ENCODE measurements at regions not wholly inside any gene's neighbourhood (a gene's known extent, or its start where the extent isn't known, plus 50 kb on each side); places are given as distances from the start of the nearest gene placed in this dataset.

DNA sequence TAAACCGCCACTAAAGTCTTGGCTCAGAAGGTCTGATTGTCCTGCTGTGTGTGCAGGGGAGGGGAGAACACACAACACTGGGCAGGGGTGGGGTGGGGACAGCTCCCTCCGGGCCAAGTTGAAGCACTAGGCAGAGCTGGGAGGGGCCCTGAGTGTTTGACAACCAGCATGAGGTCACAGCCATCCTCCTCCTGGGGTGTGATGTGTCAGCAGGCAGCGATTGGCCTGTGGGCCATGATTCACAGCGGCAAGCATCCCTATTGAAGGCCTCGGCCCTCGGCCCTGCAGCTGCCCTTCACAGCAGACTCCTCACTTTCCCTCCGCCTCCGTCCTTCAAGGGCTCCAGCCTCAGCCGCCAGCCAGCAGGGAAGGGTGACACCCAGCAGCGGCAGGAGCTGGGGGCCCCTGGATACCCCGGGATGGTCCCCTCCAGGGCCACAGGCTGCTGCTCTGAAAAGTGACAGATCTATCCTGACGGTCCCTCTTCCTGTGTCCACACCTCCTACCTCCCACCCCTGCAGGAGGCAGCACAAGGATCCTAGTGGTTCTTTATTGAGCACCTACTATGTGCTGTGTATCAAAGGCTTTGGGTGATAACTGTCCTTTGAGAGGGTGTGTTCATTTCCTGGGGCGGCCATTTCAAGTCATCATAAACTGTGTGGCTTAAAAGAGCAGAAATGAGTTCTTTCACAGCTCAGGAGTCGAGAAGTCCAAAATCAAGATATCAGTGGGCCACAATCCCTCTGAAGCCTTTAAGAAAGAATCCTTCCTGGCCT, 66.0 kb upstream of the SLC25A33 start:
- CTCF ChIA-PET, result no interaction called here
- no peaks in the 10 kb centered on the region for H3K36me3 Mint-ChIP-seq (ENCODE audit: low read depth)
- no peak overlapping the region for H3K4me3 Mint-ChIP-seq
- H3K27ac Mint-ChIP-seq, result no peak overlapping the region
- no peaks in the 10 kb centered on the region for H3K4me1 Mint-ChIP-seq (ENCODE audit: low read depth)
- no peak for DNase-seq
- no peak for ATAC-seq
- POLR2A ChIA-PET, result no interaction called here
- no peaks in the 10 kb centered on the region for H3K9me3 Mint-ChIP-seq (ENCODE audit: insufficient read depth)
- H3K27me3 Mint-ChIP-seq (ENCODE audit: low read depth), result peaks cover 2% of the 10 kb centered on the region

- no peak for ATAC-seq
- CTCF ChIA-PET, result no interaction called here
- H3K4me3 Mint-ChIP-seq, result no peak overlapping the region
- no peaks in the 10 kb centered on the region for H3K9me3 Mint-ChIP-seq (ENCODE audit: insufficient read depth)
- no peak overlapping the region for H3K27ac Mint-ChIP-seq
- DNase-seq, result no peak
- H3K36me3 Mint-ChIP-seq (ENCODE audit: low read depth), result no peaks in the 10 kb centered on the region
- H3K4me1 Mint-ChIP-seq (ENCODE audit: low read depth), result no peaks in the 10 kb centered on the region
- POLR2A ChIA-PET, result no interaction called here
- H3K27me3 Mint-ChIP-seq (ENCODE audit: low read depth), result peaks cover 5% of the 10 kb centered on the region
These were observed 64.1 kb upstream of the SLC25A33 start for GRCh38 chr1:9475061-9475627.

DNA sequence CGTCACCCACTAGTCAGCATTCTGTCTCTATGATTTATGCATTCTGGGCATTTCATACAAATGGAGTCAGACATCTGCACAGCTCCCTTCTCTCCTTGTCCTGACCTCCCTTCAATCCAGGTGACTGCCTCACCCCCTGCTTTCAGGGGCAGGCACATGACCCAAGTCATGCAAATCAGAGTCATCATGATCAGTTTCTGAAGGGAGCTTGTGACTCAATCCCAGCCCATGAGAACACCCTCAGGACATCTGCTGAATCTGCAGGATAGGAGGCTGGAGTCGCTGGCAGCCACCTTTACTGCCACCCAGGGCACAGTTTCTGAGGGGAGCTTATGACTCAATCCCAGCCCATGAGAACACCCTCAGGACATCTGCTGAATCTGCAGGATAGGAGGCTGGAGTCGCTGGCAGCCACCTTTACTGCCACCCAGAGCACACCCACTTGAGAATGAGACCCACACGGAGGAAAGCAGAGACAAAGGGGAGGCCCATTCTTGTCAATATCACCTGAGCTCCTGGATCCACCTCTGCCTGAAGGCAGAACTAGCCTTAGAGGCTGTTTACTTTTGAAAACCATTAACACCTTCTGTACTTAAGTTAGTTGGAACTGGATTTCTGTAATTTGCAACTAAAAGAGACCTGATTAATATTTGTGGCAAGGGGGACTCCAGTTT, 62.3 kb upstream of the SLC25A33 start:
- no peak overlapping the region for H3K4me3 Mint-ChIP-seq
- H3K9me3 Mint-ChIP-seq (ENCODE audit: insufficient read depth), result no peaks in the 10 kb centered on the region
- DNase-seq (no peak), ATAC-seq (no peak)
- no peak overlapping the region for H3K27ac Mint-ChIP-seq
- no peaks in the 10 kb centered on the region for H3K4me1 Mint-ChIP-seq (ENCODE audit: low read depth)
- POLR2A ChIA-PET, result no interaction called here
- H3K27me3 Mint-ChIP-seq (ENCODE audit: low read depth), result peaks cover 8% of the 10 kb centered on the region
- no peaks in the 10 kb centered on the region for H3K36me3 Mint-ChIP-seq (ENCODE audit: low read depth)
- CTCF ChIA-PET, result no interaction called here

DNA sequence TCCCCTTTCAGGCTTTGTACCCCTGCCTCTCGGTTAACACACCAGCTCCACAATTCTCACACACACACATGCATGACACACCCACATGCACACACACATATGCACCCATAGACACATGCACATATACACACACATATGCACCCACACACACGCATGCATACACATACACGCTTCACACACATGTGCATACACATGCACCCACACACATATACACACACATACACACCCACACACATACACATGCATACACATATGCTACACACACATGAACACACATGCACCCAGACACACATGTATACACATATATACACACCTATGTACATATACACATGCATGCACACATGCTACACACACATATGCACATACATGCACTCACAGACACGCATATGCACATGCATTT, 61.7 kb upstream of the SLC25A33 start:
- Mint-ChIP-seq H3K4me1 (ENCODE audit: low read depth) (no peaks in the 10 kb centered on the region), H3K27me3 (ENCODE audit: low read depth) (peaks cover 8% of the 10 kb centered on the region), H3K4me3 (no peak overlapping the region), H3K27ac (no peak overlapping the region), H3K9me3 (ENCODE audit: insufficient read depth) (no peaks in the 10 kb centered on the region), H3K36me3 (ENCODE audit: low read depth) (no peaks in the 10 kb centered on the region)
- no peak for DNase-seq
- CTCF ChIA-PET, result no interaction called here
- no peak for ATAC-seq
- POLR2A ChIA-PET, result no interaction called here

DNA sequence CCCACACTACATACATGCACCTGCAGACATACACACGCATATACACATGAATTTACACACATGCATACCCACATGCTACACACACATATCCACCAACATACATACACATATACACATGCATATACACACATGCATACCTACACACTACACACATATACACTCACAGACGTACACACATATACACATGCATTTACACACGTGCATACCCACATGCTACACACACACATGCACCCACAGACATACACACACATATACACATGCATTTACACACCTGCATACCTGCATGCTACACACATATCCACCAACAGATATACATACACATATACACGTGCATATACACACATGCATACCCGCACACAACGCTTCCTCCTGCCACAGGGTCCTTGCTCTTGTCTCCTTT, 61.2 kb upstream of the SLC25A33 start:
- peaks cover 8% of the 10 kb centered on the region for H3K27me3 Mint-ChIP-seq (ENCODE audit: low read depth)
- no peak overlapping the region for H3K27ac Mint-ChIP-seq
- CTCF ChIA-PET, result no interaction called here
- no peaks in the 10 kb centered on the region for H3K36me3 Mint-ChIP-seq (ENCODE audit: low read depth)
- POLR2A ChIA-PET, result no interaction called here
- H3K4me1 Mint-ChIP-seq (ENCODE audit: low read depth), result no peaks in the 10 kb centered on the region
- no peaks in the 10 kb centered on the region for H3K9me3 Mint-ChIP-seq (ENCODE audit: insufficient read depth)
- no peak for ATAC-seq
- DNase-seq, result no peak
- no peak overlapping the region for H3K4me3 Mint-ChIP-seq

GRCh38 chr1:9481048-9481447, 58.2 kb upstream of the SLC25A33 start:
- H3K27me3 Mint-ChIP-seq (ENCODE audit: low read depth), result peaks cover 8% of the 10 kb centered on the region
- H3K9me3 Mint-ChIP-seq (ENCODE audit: insufficient read depth), result no peaks in the 10 kb centered on the region
- no peaks in the 10 kb centered on the region for H3K36me3 Mint-ChIP-seq (ENCODE audit: low read depth)
- H3K27ac Mint-ChIP-seq, result no peak overlapping the region
- DNase-seq (no peak), ATAC-seq (no peak)
- no peaks in the 10 kb centered on the region for H3K4me1 Mint-ChIP-seq (ENCODE audit: low read depth)
- ChIA-PET CTCF (no interaction called here), POLR2A (no interaction called here)
- H3K4me3 Mint-ChIP-seq, result no peak overlapping the region

GRCh38 chr1:9482403-9482802, 56.9 kb upstream of the SLC25A33 start:
- no peaks in the 10 kb centered on the region for H3K36me3 Mint-ChIP-seq (ENCODE audit: low read depth)
- no peak overlapping the region for H3K27ac Mint-ChIP-seq
- POLR2A ChIA-PET, result no interaction called here
- no peak for ATAC-seq
- H3K4me3 Mint-ChIP-seq, result no peak overlapping the region
- H3K27me3 Mint-ChIP-seq (ENCODE audit: low read depth), result peaks cover 5% of the 10 kb centered on the region
- DNase-seq, result no peak
- CTCF ChIA-PET, result interaction anchor here (0.9 to 1.5 kb wide), 2 partner anchors 13 to 216 kb away, joined by 3 to 6 read pairs; no protein-coding TSS in a partner anchor
- no peaks in the 10 kb centered on the region for H3K4me1 Mint-ChIP-seq (ENCODE audit: low read depth)
- no peaks in the 10 kb centered on the region for H3K9me3 Mint-ChIP-seq (ENCODE audit: insufficient read depth)

DNA sequence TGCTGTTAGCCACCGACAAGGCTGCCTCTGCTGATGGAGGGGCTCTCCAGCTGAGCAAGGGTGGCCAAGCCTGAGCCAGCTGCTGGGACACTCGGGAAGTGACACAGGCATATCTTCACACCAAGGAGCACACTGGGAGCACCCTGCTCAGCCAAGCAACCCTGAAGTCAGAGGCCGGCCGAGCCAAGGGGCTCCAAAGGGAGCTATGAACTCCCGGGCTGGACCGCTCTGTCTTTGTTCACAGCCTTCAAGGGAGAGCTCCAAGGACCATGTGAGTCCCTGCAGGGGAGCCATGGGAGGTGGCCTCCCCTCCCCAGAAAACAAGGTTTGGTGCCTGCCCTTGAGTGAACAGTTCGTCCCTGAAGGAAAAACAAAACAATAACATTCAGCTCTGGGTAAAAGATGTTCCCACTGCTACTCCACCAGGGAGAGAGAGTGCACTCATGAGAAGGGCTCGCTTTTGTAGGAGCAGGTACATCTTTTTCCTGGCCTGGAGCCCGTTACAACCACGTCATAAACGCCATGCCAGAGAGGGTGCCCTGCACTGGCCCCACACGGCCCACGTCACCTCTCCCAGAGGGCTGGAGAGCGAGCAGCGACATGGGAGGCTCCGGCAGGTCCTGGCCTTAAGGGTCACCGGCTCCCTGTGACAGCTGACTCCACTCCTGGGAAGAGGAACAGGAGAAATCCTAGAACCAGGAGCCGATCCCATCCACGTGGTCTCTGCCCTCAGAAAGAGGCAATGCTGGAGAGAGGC, 56.3 kb upstream of the SLC25A33 start:
- no peak overlapping the region for H3K27ac Mint-ChIP-seq
- no peaks in the 10 kb centered on the region for H3K9me3 Mint-ChIP-seq (ENCODE audit: insufficient read depth)
- ChIA-PET CTCF (interaction anchor here (1.5 kb wide), 1 partner anchor 13 kb away, joined by 6 read pairs; no protein-coding TSS in a partner anchor), POLR2A (no interaction called here)
- no peaks in the 10 kb centered on the region for H3K4me1 Mint-ChIP-seq (ENCODE audit: low read depth)
- no peak overlapping the region for H3K4me3 Mint-ChIP-seq
- H3K36me3 Mint-ChIP-seq (ENCODE audit: low read depth), result no peaks in the 10 kb centered on the region
- DNase-seq, result no peak
- ATAC-seq, result no peak
- peaks cover 5% of the 10 kb centered on the region for H3K27me3 Mint-ChIP-seq (ENCODE audit: low read depth)

GRCh38 chr1:9486466-9487140, 52.7 kb upstream of the SLC25A33 start:
- H3K27ac Mint-ChIP-seq, result no peak overlapping the region
- H3K4me1 Mint-ChIP-seq (ENCODE audit: low read depth), result peaks cover 3% of the 10 kb centered on the region
- DNase-seq (no peak), ATAC-seq (no peak)
- ChIA-PET POLR2A (interaction anchor here (0.6 kb wide), 1 partner anchor 230 kb away, joined by 4 read pairs; no protein-coding TSS in a partner anchor), CTCF (no interaction called here)
- H3K36me3 Mint-ChIP-seq (ENCODE audit: low read depth), result no peaks in the 10 kb centered on the region
- H3K4me3 Mint-ChIP-seq, result no peak overlapping the region
- peaks cover 2% of the 10 kb centered on the region for H3K27me3 Mint-ChIP-seq (ENCODE audit: low read depth)
- H3K9me3 Mint-ChIP-seq (ENCODE audit: insufficient read depth), result no peaks in the 10 kb centered on the region

All from activated CD8-positive, alpha-beta T cell treated with anti-CD3 and anti-CD28 coated beads, Interleukin-2, amount 10 ng/mL, durations not matched to agents 7 days and 5 days (primary cell).